HepG2 (cell line): ENCODE measurements at regions not wholly inside any gene's neighbourhood (a gene's known extent, or its start where the extent isn't known, plus 50 kb on each side); places are given as distances from the start of the nearest gene placed in this dataset.

Source experiments
- CTCF ChIP-seq: sonication (generic); formaldehyde crosslinking; IDR thresholded peaks from 2 replicates; pipeline ENCODE4 v1.5.0; 2020; ENCODE audit warnings: mild to moderate bottlenecking, missing genetic modification reagents, moderate library complexity
- HOXA7 ChIP-seq: sonication (generic); formaldehyde crosslinking; IDR thresholded peaks from 2 replicates; pipeline ENCODE4 v1.8.1; 2022; ENCODE audit warnings: mild to moderate bottlenecking, missing genetic modification reagents, moderate library complexity
- SP1 ChIP-seq, 2 experiments: fragments of 450-650 bp in 1 of 2; sonication (generic) in 1 of 2; formaldehyde crosslinking in 1 of 2; IDR thresholded peaks; 2 replicates each; pipeline versions ENCODE4 v1.4.0 to v1.6.1; 2016 to 2020; ENCODE audit warnings: missing genetic modification reagents in 1 of 2

- no peak for TF ChIP-seq SP1 (IDR thresholded peaks at IDR 0.05)
- TF ChIP-seq SP1 (CRISPR knock-in tag; IDR thresholded peaks at IDR 0.05), result no peak
- no peak for TF ChIP-seq CTCF
- no peak for TF ChIP-seq HOXA7
Measured at GRCh38 chr13:109569958-109570711, 216.2 kb downstream of the IRS2 start.
